SK-N-SH treated with all-trans-retinoic acid at 6 μM for 48 hours (cell line): ENCODE measurements at regions not wholly inside any gene's neighbourhood (a gene's known extent, or its start where the extent isn't known, plus 50 kb on each side); places are given as distances from the start of the nearest gene placed in this dataset.

Experiments used
- ATAC-seq: fragments of 200-7000 bp; cut with Tn5 transposase; 3 replicates; pipeline ENCODE4 v1.9.1; 2020; ENCODE audit warnings: mild to moderate bottlenecking, moderate library complexity
- ARNTL ChIP-seq: fragments of 450-650 bp; formaldehyde crosslinking; IDR thresholded peaks from 2 replicates; pipeline ENCODE4 v1.5.0; 2020; ENCODE audit warnings: low read depth, mild to moderate bottlenecking, moderate library complexity, borderline replicate concordance
- BACH2 ChIP-seq: fragments of 250-450 bp; sonication (Bioruptor Pico); IDR thresholded peaks from 2 replicates; pipeline ENCODE4 v1.9.0; 2021; ENCODE audit warnings: mild to moderate bottlenecking, borderline replicate concordance
- CSDC2 ChIP-seq: fragments of 250-450 bp; sonication (Bioruptor Pico); IDR thresholded peaks from 2 replicates; pipeline ENCODE4 v1.5.0; 2020; ENCODE audit warnings: mild to moderate bottlenecking, moderate library complexity
- ESRRG ChIP-seq: fragments of 250-450 bp; sonication (Bioruptor Pico); IDR thresholded peaks from 2 replicates; pipeline ENCODE4 v1.6.1; 2021; ENCODE audit warnings: mild to moderate bottlenecking
- GLIS3 ChIP-seq: fragments of 250-450 bp; sonication (Bioruptor Pico); IDR thresholded peaks from 2 replicates; pipeline ENCODE4 v1.5.0; 2020; ENCODE audit warnings: mild to moderate bottlenecking, moderate library complexity
- POU6F1 ChIP-seq: fragments of 250-450 bp; sonication (Bioruptor Pico); IDR thresholded peaks from 2 replicates; pipeline ENCODE4 v1.8.0; 2021; ENCODE audit warnings: low read depth, mild to moderate bottlenecking, moderate library complexity, borderline replicate concordance
- PPARA ChIP-seq: fragments of 250-450 bp; sonication (Bioruptor Pico); IDR thresholded peaks from 2 replicates; pipeline ENCODE4 v1.5.0; 2020; ENCODE audit warnings: mild to moderate bottlenecking, borderline replicate concordance
- RARB ChIP-seq: fragments of 250-450 bp; sonication (Bioruptor Pico); IDR thresholded peaks from 2 replicates; pipeline ENCODE4 v1.8.0; 2021; ENCODE audit warnings: mild to moderate bottlenecking, moderate library complexity
- TCF4 ChIP-seq: fragments of 250-450 bp; sonication (Bioruptor Pico); IDR thresholded peaks from 2 replicates; pipeline ENCODE4 v1.8.0; 2021; ENCODE audit warnings: mild to moderate bottlenecking, moderate library complexity, borderline replicate concordance
- TOX ChIP-seq: fragments of 250-450 bp; sonication (Bioruptor Pico); IDR thresholded peaks from 2 replicates; pipeline ENCODE4 v1.8.0; 2021; ENCODE audit warnings: mild to moderate bottlenecking, moderate library complexity, borderline replicate concordance
- TSHZ2 ChIP-seq: fragments of 250-450 bp; sonication (Bioruptor Pico); IDR thresholded peaks from 2 replicates; pipeline ENCODE4 v1.5.0; 2020; ENCODE audit warnings: mild to moderate bottlenecking, moderate library complexity
- ZC3H10 ChIP-seq: fragments of 250-450 bp; sonication (Bioruptor Pico); IDR thresholded peaks from 2 replicates; pipeline ENCODE4 v1.5.1; 2021; ENCODE audit warnings: mild to moderate bottlenecking, moderate library complexity
- ZFP30 ChIP-seq: fragments of 450-650 bp; formaldehyde crosslinking; IDR thresholded peaks from 2 replicates; pipeline ENCODE4 v1.5.0; 2022; ENCODE audit warnings: mild to moderate bottlenecking, moderate library complexity
- ZNF565 ChIP-seq: fragments of 450-650 bp; formaldehyde crosslinking; conservative IDR thresholded peaks from 2 replicates; pipeline ENCODE4 v1.5.0; 2020; ENCODE audit warnings: low read depth, mild to moderate bottlenecking, moderate library complexity
- ZNF70 ChIP-seq: fragments of 450-650 bp; formaldehyde crosslinking; IDR thresholded peaks from 2 replicates; pipeline ENCODE4 v1.5.0; 2020; ENCODE audit warnings: mild to moderate bottlenecking, moderate library complexity
- ZNF8 ChIP-seq: fragments of 450-650 bp; formaldehyde crosslinking; IDR thresholded peaks from 2 replicates; pipeline ENCODE4 v1.5.0; 2020; ENCODE audit warnings: mild to moderate bottlenecking, moderate library complexity
- TF ChIP-seq, protein P1 (sequence below): fragments of 250-450 bp; sonication (Bioruptor Pico); IDR thresholded peaks from 2 replicates; pipeline ENCODE4 v1.5.1; 2021; ENCODE audit warnings: mild to moderate bottlenecking, moderate library complexity
- TF ChIP-seq, protein P2 (sequence below): fragments of 250-450 bp; sonication (Bioruptor Pico); IDR thresholded peaks from 2 replicates; pipeline ENCODE4 v1.8.0; 2020; ENCODE audit warnings: mild to moderate bottlenecking, moderate library complexity, borderline replicate concordance
- TF ChIP-seq, protein P3 (sequence below): fragments of 250-450 bp; sonication (Bioruptor Pico); IDR thresholded peaks from 2 replicates; pipeline ENCODE4 v1.5.1; 2020; ENCODE audit warnings: low read depth, mild to moderate bottlenecking, moderate library complexity

DNA sequence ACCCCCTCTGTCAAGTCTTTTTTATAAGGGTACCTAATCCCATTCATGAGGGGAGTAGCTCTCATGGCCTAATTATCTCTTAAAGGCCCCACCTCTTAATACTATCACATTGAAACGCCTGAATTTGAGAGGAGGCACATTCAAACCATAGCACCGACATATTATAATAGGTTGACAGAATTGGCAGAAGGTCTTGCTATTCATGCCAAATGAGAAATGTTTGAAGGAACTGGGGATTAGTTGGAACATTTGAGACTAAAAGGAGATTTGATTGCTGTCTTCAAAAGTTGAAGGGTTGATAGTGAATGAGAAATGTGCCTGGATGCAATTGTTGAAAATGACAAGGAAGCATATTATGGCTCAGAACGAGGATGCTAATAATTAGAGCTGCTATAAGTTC lies 331.1 kb downstream of the ATP23 start:
- ATAC-seq = no peak
- TF ChIP-seq ZNF565 (CRISPR knock-in tag) (no peak), BACH2 (CRISPR knock-in tag) (no peak), RARB (CRISPR knock-in tag) (no peak), TCF4 (CRISPR knock-in tag) (no peak), ZC3H10 (CRISPR knock-in tag) (no peak), GLIS3 (no peak), PPARA (no peak), ZNF8 (no peak), TOX (CRISPR knock-in tag) (no peak), TSHZ2 (CRISPR knock-in tag) (no peak)
- TF ChIP-seq, protein P1, sequence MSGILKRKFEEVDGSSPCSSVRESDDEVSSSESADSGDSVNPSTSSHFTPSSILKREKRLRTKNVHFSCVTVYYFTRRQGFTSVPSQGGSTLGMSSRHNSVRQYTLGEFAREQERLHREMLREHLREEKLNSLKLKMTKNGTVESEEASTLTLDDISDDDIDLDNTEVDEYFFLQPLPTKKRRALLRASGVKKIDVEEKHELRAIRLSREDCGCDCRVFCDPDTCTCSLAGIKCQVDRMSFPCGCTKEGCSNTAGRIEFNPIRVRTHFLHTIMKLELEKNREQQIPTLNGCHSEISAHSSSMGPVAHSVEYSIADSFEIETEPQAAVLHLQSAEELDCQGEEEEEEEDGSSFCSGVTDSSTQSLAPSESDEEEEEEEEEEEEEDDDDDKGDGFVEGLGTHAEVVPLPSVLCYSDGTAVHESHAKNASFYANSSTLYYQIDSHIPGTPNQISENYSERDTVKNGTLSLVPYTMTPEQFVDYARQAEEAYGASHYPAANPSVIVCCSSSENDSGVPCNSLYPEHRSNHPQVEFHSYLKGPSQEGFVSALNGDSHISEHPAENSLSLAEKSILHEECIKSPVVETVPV (CRISPR knock-in tag) = no peak

DNA sequence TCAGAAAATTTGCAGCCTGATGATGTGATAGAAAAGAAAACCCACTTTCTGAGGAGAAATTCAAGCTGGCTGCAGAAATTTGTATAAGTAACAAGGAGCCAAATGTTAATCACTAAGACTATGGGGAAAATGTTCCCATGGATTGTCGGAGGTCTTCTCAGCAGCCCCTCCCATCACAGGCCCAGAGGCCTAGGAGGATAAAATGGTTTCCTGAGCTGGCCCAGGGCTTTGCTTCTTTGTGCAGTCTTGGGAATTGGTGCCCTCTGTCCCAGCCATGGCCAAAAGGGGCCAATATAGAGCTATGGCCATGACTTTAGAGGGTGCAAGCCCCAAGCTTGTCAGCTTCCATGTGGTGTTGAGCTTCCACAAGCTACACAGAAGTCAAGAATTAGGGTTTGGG lies 335.9 kb downstream of the ATP23 start:
- no peak for TF ChIP-seq RARB (CRISPR knock-in tag)
- no peak for TF ChIP-seq POU6F1 (CRISPR knock-in tag)
- TF ChIP-seq GLIS3 = no peak
- TF ChIP-seq PPARA = no peak
- TF ChIP-seq ARNTL (CRISPR knock-in tag) = no peak
- no peak for TF ChIP-seq ESRRG (CRISPR knock-in tag)
- TF ChIP-seq, protein P1 (CRISPR knock-in tag) = no peak
- TF ChIP-seq, all 23 proteins: peak for 0
- ATAC-seq = no peak

GRCh38 chr12:58283553-58283952 lies 342.2 kb downstream of the ATP23 start:
- TF ChIP-seq GLIS3 = no peak
- TF ChIP-seq ZNF565 (CRISPR knock-in tag) = no peak
- TF ChIP-seq ZNF70 (CRISPR knock-in tag) = no peak
- no peak for TF ChIP-seq ZFP30
- TF ChIP-seq BACH2 (CRISPR knock-in tag) = no peak
- no peak for TF ChIP-seq ZNF8
- TF ChIP-seq, protein P2, sequence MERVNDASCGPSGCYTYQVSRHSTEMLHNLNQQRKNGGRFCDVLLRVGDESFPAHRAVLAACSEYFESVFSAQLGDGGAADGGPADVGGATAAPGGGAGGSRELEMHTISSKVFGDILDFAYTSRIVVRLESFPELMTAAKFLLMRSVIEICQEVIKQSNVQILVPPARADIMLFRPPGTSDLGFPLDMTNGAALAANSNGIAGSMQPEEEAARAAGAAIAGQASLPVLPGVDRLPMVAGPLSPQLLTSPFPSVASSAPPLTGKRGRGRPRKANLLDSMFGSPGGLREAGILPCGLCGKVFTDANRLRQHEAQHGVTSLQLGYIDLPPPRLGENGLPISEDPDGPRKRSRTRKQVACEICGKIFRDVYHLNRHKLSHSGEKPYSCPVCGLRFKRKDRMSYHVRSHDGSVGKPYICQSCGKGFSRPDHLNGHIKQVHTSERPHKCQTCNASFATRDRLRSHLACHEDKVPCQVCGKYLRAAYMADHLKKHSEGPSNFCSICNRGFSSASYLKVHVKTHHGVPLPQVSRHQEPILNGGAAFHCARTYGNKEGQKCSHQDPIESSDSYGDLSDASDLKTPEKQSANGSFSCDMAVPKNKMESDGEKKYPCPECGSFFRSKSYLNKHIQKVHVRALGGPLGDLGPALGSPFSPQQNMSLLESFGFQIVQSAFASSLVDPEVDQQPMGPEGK (CRISPR knock-in tag) = no peak
- TF ChIP-seq ESRRG (CRISPR knock-in tag) = no peak
- TF ChIP-seq POU6F1 (CRISPR knock-in tag) = no peak
- TF ChIP-seq ARNTL (CRISPR knock-in tag) = no peak
- no peak for TF ChIP-seq CSDC2 (CRISPR knock-in tag)
- TF ChIP-seq TOX (CRISPR knock-in tag) = no peak
- TF ChIP-seq TCF4 (CRISPR knock-in tag) = no peak
- TF ChIP-seq, protein P3, sequence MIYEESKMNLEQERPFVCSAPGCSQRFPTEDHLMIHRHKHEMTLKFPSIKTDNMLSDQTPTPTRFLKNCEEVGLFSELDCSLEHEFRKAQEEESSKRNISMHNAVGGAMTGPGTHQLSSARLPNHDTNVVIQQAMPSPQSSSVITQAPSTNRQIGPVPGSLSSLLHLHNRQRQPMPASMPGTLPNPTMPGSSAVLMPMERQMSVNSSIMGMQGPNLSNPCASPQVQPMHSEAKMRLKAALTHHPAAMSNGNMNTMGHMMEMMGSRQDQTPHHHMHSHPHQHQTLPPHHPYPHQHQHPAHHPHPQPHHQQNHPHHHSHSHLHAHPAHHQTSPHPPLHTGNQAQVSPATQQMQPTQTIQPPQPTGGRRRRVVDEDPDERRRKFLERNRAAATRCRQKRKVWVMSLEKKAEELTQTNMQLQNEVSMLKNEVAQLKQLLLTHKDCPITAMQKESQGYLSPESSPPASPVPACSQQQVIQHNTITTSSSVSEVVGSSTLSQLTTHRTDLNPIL (CRISPR knock-in tag) = no peak
- no peak for TF ChIP-seq PPARA
- no peak for TF ChIP-seq RARB (CRISPR knock-in tag)
- no peak for TF ChIP-seq ZC3H10 (CRISPR knock-in tag)
- no peak for ATAC-seq
